ENCODE measurements at regions not wholly inside any gene's neighbourhood (a gene's known extent, or its start where the extent isn't known, plus 50 kb on each side); places are given as distances from the start of the nearest gene placed in this dataset.
"Not testable (repeated sequence)": the region's sequence is repeated elsewhere in the genome, so short reads cannot be mapped to it uniquely, and the experiment has no call there.

DNA sequence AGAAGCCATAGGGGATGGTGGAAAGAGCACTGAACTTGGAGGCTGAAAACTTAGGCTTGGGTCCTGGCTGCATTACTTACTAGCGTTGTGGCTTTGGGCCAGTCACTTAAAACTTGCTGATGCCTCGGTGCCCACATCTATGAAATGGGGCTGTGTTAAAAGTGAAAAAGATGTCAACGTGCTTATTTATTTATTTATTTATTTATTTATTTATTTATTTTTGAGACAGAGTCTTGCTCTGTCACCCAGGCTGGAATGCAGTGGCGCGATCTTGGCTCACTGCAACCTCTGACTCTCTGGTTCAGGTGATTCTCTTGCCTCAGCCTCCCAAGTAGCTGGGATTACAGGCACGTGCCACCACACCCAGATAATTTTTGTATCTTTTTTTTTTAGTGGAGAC is 94.3 kb downstream of the MRM1 start:
- DNase-seq, result not testable (repeated sequence)

- no peak for DNase-seq
Measured at GRCh38 chr17:36696805-36697204, 95.4 kb downstream of the MRM1 start.

- no peak for DNase-seq
Measured at GRCh38 chr17:36697903-36698530, 96.6 kb downstream of the MRM1 start.

DNA sequence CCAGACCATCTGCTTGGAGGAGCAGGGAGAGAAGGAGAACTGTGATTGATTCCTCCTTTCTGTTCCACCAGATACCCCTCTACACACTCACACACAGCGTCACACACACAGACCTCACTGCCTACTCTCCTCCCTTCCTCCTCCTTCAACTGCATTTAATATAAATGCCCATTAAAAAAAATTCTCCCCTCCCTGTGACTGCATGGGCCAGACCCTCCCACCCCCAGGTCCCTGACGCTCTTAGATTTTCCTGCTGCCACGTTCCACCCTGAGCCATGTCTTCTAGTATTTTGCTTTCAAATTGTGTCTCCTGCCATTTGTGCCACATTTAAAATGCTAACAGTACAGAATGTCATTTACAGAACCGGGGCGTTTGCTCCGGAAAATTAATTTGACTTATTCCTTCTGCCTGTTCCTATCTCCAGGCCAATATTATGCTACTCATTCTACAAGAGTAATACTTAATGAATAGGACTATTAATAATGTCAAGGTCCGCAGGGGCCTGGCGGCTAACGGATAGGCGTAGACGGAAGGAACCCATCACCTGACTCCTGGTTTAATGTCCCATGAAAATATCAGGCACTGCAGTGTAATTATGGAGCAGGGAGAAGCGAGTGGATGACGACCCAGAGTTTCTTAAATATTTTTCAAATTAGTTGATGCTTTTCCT is 100.2 kb downstream of the MRM1 start:
- DNase-seq, result no peak

DNA sequence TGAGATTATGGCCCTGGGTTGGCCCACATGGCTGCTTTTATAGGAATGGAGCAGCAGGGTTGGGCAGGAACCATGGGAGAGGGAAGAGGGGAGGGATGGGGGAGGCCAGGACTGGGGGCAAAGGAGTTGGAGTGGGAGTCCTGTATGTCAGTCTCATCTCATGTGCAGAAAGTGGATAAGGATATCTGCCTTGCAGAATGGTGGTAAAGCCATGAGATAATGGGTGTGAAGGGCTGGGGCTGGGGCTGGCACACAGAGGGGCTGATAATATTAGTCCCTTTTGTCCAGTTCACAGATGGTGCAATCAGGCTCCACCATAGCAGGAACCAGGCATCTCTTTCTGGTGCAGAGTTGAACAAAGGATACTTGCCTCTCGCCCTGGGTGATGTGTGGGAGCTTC is 101.3 kb downstream of the MRM1 start:
- no peak for DNase-seq

DNA sequence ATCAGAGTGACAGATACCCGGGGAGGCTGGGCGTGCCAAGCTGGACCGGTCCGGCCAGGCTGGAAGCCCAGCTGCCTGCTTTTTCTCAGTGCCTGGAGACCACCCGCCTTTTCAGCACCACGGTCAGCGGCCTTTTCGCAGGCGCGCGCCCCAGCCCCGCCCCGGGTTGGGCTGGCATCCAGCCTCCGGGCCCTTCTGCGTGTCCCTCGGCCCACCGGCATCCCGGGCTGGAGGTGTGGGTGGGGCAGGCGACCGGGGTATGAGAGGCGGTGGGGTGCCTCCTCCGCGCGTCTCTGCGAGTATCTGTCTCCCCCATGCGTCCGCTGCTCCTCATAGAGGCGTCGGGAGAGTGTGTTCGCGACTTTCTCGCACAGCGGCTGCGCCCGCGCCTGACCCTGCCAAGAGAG is 102.5 kb downstream of the MRM1 start:
- DNase-seq, result peak; percentile 81

DNA sequence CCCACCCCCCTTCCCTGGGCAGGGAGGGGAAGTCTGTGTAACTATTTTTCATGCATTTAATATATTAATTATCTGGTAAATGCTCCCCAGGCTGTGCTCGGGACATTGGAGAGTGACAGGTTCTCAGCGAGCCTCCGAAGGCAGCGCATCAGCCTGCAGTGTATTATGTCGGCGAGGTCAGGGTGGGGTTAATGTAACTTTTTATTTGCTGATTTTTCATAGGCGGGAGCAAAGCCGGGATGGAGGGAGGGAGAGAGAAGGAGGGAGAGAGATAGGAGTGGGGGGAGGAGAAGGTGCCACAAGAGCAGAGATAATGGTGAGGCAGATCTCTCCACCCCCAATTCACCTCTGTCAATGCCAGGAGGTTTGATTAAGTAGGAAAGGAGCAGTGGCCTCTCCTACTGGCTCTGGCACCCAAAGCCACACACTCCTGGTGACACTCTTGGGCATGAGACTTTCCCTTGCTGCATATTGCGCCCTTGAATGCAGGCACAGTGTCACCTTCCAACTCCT is 104.0 kb downstream of the MRM1 start:
- no peak for DNase-seq

DNA sequence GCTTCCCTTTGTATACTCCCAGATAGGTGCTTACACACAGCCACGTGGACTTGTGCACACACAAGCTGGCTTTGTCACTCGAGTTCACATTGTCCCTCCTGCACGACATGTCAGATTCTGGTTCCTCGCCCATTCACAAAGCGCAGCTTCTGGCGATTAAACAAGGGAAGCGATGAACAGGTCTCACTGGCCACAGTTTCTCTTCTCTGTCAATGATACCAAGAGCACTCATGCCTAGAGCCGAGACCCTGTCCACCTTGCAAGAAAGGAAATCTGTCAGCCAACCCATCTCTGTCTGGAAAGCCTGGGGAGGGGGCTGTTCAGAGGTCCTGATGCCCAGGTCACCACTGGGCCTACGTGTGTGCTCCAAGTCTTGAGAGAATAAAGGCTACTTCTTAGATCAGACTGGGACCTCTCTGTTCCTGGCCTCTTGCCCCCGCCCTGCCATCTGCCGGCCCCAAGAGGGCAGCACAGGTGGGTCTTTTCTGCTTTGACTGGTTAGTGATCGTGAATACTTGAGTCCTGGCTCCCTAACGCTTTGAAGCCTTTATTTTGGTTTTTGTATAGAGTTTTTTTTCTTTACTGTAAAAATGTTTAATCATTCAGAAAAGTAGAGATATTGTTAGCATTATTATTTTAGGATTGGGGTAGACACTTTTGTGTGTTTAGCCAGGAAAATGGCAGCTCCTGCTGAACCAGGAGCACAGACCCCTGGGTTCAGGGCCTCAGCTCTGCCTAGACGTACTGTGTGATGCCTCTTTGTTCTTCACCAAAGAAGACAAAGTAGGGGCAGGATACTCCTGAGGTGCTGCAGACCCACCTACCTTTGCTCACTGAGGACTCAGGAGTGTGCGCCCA is 104.7 kb downstream of the MRM1 start:
- DNase-seq, result peak; percentile 70

DNA sequence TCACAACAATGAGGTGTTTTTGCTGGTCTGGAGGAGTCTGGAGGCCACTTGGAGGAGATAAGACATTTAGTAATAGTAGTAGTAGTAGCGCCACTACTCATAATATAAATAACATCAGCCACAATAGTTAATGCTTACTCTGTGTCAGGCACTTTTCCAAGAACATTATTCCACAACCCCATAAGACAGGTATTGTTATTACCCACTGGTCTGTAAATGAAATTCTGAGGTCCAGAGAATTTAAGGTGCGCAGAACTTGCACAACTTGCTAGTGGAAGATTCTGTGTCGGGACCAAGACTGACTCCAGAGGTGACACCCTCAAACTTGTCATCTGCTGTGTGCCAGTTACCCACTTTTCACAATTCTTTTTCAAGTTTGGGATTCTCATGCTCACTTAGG is 106.5 kb downstream of the MRM1 start:
- no peak for DNase-seq

DNA sequence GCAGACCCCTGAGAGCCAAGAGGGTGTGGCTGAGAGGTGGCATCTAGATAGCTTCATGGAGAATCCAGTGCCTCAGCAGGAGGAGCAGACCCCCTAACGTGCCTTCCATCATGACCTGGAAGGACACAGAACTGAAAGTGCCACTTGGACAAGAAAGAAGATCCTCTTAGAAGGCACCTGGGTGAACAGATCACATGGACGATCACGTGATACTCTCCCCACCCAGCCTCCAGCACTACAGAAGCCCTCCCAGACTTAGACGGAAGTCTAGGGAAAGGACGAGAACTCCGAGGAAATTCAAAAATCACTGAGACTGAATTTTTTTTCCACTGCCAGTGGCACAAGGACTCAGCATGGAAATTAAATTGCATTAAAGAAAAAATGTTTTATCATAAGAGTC is 113.4 kb downstream of the MRM1 start:
- DNase-seq, result no peak

DNA sequence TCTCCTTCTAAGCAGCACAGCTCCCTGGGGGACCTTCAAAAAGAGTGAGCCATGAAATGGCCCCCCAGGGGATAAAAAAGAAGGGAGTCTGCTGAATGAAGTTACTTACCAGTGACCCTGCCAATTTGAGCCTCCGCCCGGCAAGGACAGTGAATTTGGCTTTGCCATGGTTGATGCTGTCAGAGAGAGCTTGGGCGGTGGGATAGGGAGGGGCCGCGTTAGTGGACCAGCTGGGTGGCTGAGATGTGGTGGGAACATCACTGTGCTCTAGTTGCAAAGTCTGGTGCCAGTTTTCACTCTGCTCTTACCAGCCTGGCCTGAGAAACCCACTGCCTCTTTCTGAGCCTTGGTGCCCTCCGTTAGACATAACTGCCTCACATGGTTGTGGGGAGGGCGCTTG is 114.6 kb downstream of the MRM1 start:
- no peak for DNase-seq

GRCh38 chr17:36717088-36717487 is 115.7 kb downstream of the MRM1 start:
- no peak for DNase-seq

DNA sequence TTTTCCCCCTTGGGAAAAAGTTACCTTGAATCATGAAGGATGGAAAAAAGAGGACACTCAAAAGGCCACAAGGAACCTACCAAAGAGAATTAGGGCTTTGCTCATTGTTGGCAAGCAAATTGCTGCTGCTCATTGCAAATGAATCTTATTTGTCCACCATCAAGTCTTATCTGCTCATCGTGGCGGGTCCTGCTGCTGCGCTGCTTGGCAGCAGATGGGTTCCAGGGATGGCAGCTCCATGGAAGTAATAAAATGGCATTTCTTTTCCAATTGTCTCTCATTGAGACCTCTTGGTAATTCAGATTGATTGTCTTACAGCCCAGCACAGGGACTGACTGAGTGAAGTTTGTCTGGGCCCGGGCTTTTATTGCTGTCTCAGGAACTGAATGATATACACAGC is 118.7 kb downstream of the MRM1 start:
- DNase-seq, result no peak

DNA sequence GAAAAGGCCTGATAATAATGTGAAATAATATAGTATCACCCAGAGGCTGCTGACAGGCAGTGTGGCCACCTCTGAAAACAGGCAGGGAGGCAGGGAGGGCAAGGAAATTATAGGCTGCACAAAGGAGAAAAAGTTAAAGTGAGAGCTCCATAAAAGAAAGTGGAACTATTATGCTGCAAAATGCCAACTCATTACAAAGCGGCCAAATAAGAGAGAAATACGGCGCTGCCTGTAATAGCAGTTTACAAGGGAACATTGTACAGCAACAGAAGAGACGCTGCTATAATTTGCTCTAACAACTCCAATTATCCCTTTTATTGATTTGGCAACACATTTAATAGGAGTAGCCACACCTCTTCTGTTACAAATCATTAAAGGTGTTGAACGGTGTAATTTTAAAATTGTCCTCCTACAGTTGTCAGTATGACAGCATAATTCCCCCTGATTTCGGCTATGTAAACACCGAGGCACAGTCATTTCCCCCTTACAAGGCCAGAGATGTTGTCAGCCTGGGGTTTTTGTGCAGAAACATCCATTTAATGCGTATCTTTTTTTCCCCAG is 120.3 kb downstream of the MRM1 start:
- DNase-seq, result no peak

DNA sequence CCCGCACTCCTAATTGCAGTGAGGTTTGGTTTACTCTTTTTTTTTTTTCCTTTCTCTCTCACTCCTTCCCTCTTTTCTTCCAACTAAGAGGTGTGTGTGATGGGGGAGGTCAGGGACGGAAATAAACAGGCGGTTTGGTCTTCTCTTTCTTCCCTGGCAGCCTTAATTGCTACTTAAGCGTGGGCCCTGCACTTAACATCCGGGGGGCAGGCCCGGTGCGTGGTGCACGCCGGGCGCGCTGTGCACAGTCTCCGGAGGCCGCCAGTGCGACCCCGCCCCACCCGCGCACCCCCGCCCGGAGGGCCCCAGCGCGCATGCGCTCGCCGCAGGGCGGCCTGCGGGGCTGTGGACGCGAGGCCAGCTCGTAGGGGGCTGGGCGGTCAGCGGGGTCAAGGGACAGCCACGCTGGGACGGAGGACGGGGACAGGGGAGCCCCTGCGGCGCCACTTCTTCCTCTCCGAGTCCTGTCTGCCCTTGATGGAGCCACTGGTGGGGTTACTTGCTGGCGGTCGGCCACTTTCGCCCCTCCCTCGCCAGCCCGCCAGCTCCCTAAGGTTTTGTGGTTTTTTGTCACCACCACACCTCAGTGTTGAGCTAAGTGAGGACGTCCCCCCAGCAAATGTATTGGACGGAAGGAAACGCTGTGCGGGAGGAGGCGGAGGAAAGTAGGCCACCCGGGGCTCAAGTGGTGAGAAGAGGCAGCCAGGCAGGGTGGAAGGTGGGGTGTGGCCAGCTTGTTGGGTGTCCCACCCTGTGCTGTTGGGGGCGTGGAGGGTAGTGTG is 120.9 kb downstream of the MRM1 start:
- peak; percentile 88 for DNase-seq

DNA sequence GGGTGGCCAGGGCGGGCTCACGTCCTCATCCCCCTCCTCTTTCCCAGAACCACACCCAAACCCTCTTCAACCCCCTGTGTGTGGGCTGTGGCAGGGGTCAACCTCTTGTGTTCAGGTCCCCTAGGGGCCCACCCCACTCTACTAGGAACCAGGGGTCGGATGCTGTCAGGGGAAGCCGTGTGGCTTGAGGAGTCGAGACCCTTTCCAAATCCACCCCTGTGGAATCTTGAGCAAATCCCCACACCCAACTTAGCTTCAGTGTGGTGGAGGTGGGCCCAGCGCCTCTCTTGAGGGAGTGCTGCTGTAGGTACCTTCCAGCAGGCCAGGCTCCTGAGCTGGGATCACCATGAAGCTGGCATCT is 121.5 kb downstream of the MRM1 start:
- no peak for DNase-seq

GRCh38 chr17:36723459-36724025 is 122.2 kb downstream of the MRM1 start:
- DNase-seq, result no peak

GRCh38 chr17:36726199-36726598 is 124.8 kb downstream of the MRM1 start:
- DNase-seq, result no peak

GRCh38 chr17:36727052-36727451 is 125.7 kb downstream of the MRM1 start:
- DNase-seq, result no peak

GRCh38 chr17:36727577-36727976 is 126.2 kb downstream of the MRM1 start:
- no peak for DNase-seq

DNA sequence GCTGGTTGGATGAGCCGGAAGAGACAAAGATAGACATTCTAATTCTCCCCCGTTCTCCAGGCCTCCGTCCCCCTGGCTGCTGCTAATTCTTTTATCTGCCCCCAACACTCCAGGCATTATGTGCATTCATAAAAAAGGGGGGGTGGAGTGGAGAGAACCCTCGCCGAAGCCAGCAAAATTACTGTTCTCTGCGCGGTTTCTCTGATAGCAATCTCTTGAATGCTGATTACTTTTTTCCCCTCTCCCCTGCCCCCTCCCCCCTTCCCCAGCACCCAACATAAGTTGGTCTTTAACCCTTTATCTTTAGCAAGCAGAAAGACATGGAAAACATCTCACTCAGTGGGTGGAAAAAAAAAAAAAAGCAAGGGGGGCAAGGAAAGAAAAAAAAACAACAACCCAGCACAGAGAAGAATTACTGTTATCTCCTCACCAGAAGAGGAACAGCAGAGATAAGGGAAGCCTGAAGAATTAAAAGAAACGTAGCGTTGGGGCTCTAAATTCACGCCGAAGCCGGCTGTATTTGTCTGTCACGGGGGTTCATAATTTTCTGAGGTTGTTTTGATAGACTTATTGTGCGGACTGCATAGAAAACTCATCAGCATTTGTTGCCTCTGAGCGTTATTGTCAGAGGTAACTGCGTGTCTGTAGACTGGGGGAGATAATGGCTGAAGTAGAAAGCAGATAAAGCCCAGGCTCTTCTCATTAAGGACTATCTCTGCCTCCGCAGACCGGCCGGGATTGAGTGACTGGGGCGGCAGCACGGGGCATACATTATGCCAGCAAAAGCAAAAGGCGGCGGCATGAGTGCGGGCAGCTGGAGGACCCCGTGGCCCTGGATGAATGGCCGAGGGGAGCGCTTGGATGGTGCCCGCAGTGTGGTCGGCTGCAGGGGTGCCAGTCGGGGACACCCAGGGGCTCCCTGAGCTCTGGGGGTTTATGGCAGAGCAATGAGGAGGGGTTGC is 126.9 kb downstream of the MRM1 start:
- no peak for DNase-seq
